RWPE2 (cell line): ENCODE measurements at regions not wholly inside any gene's neighbourhood (a gene's known extent, or its start where the extent isn't known, plus 50 kb on each side); places are given as distances from the start of the nearest gene placed in this dataset.

ENCODE experiments used
- ATAC-seq: fragments of 200-7000 bp; cut with Tn5 transposase; 3 replicates; pipeline ENCODE4 v1.9.1; 2021; ENCODE audit warnings: low read depth
- DNase-seq: peaks from one replicate; pipeline ENCODE4 v3.0.0-alpha.2; 2020; ENCODE audit warnings: low spot score
- H3K27ac ChIP-seq: fragments of 450-650 bp; 2 replicates; pipeline ENCODE4 v1.5.1; 2017; ENCODE audit warnings: mild to moderate bottlenecking; ENCODE audit not compliant: poor library complexity, severe bottlenecking
- H3K27me3 ChIP-seq: fragments of 250-450 bp; sonication (Bioruptor Pico); 2 replicates; pipeline ENCODE4 v1.5.1; 2021; ENCODE audit warnings: mild to moderate bottlenecking, moderate library complexity; ENCODE audit not compliant: insufficient read depth, poor library complexity, severe bottlenecking
- H3K36me3 ChIP-seq: fragments of 250-450 bp; sonication (Bioruptor Pico); 2 replicates; pipeline ENCODE4 v1.5.1; 2020; ENCODE audit warnings: low read depth, mild to moderate bottlenecking, moderate library complexity
- H3K4me1 ChIP-seq: fragments of 250-450 bp; sonication (Bioruptor Pico); 2 replicates; pipeline ENCODE4 v1.5.1; 2021; ENCODE audit warnings: mild to moderate bottlenecking, moderate library complexity; ENCODE audit not compliant: insufficient read depth, poor library complexity, severe bottlenecking
- H3K4me3 ChIP-seq: fragments of 250-450 bp; sonication (Bioruptor Pico); 2 replicates; pipeline ENCODE4 v1.5.1; 2021; ENCODE audit warnings: mild to moderate bottlenecking, moderate library complexity; ENCODE audit not compliant: severe bottlenecking
- H3K9me3 ChIP-seq: fragments of 250-450 bp; sonication (Bioruptor Pico); 2 replicates; pipeline ENCODE4 v1.5.1; 2021; ENCODE audit warnings: mild to moderate bottlenecking, moderate library complexity; ENCODE audit not compliant: severe bottlenecking
- CTCF ChIP-seq: fragments of 450-650 bp; IDR thresholded peaks from one replicate; pipeline ENCODE4 v1.5.1; 2017; ENCODE audit warnings: mild to moderate bottlenecking, moderate library complexity; ENCODE audit not compliant: poor library complexity, severe bottlenecking

DNA sequence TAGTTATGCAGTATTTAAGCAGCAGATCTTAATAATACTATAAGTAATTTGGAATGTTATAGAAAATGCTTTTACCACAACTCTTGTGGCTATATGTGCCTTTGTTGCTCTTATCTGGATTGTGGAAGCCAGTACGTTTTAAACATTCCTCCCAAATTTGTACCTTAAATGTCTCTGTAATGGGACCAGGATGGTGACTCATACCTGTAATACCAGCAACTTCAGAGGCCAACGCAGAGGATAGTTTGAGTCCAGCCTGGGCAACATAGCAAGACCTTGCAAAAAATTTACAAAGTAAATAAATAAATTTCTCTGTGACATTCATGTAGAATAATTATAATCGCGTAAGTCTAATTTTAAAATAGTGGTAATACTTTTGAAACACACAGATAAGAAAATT is 283.1 kb downstream of the POM121L12 start:
- DNase-seq (no peak), ATAC-seq (no peak)
- no peaks in the 10 kb centered on the region for H3K9me3 ChIP-seq
- H3K4me1 ChIP-seq: no peaks in the 10 kb centered on the region
- no peaks in the 10 kb centered on the region for H3K27me3 ChIP-seq
- no peak overlapping the region for H3K27ac ChIP-seq
- no peaks in the 10 kb centered on the region for H3K36me3 ChIP-seq
- no peak for TF ChIP-seq CTCF
- no peak overlapping the region for H3K4me3 ChIP-seq

DNA sequence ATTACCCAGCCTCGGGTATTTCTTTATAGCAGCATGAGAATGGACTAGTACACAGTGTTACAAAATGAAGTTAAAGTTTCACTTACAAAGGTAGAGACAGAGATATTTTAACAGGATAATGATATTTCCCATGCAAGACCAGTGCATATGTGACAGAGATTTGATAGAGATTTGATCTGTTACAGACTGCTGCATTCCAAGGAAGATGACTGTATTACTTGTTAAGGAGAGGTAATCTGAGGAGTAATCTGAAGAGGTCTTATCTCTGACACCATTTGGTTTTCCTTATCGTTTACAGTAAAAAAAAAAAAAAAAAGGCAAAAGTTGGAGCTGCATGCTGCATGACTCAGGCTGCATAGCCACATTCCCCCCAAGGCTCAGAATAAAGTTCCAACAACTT is 289.6 kb downstream of the POM121L12 start:
- Histone ChIP-seq H3K27ac (no peak overlapping the region), H3K9me3 (no peaks in the 10 kb centered on the region), H3K4me1 (no peaks in the 10 kb centered on the region), H3K36me3 (no peaks in the 10 kb centered on the region), H3K4me3 (no peak overlapping the region), H3K27me3 (no peaks in the 10 kb centered on the region)
- TF ChIP-seq CTCF: no peak
- DNase-seq (no peak), ATAC-seq (no peak)

GRCh38 chr7:53326634-53327033 is 291.2 kb downstream of the POM121L12 start:
- no peaks in the 10 kb centered on the region for H3K27me3 ChIP-seq
- no peak overlapping the region for H3K4me3 ChIP-seq
- DNase-seq: no peak
- no peaks in the 10 kb centered on the region for H3K36me3 ChIP-seq
- H3K27ac ChIP-seq: no peak overlapping the region
- no peaks in the 10 kb centered on the region for H3K4me1 ChIP-seq
- no peak for ATAC-seq
- H3K9me3 ChIP-seq: no peaks in the 10 kb centered on the region
- TF ChIP-seq CTCF: no peak

DNA sequence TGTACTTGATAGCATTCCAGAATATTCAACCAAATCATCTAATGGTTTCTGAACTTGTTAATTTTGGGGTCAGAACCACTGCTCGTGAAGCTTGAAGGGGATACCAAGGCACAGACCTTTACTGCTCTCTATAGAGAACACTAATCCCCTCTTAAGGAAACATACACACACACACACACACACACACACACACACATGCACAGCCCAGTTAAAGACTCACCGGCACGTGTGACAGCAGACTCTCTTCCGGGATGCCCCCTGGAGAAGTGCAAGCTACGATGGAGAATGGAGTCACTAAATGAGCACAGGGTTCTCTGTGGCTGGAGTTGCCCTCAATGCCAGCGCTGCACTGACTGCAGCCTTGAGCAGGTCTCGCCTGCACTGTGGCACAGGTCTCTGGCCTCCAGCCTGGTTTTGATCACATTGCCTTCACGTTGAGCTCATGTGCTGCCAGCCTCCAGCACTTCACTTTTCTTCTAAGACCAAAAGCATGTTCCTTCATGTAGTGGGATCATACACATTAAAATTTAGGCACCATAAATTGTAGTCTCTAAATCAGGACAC is 300.8 kb downstream of the POM121L12 start:
- ATAC-seq: no peak
- Histone ChIP-seq H3K4me3 (no peak overlapping the region), H3K27me3 (no peaks in the 10 kb centered on the region), H3K9me3 (peaks cover 6% of the 10 kb centered on the region), H3K36me3 (no peaks in the 10 kb centered on the region; the same call in 1 of the 2 replicates), H3K4me1 (no peaks in the 10 kb centered on the region), H3K27ac (no peak overlapping the region)
- DNase-seq: no peak
- no peak for TF ChIP-seq CTCF

GRCh38 chr7:53340220-53340619 is 304.8 kb downstream of the POM121L12 start:
- peaks cover 9% of the 10 kb centered on the region for H3K9me3 ChIP-seq
- no peaks in the 10 kb centered on the region for H3K27me3 ChIP-seq
- DNase-seq (no peak), ATAC-seq (no peak)
- H3K36me3 ChIP-seq: no peaks in the 10 kb centered on the region; the same call in 1 of the 2 replicates
- TF ChIP-seq CTCF: no peak
- H3K4me3 ChIP-seq: no peak overlapping the region
- no peaks in the 10 kb centered on the region for H3K4me1 ChIP-seq
- H3K27ac ChIP-seq: no peak overlapping the region
